Myocyte (in vitro differentiated cells): ENCODE measurements at regions not wholly inside any gene's neighbourhood (a gene's known extent, or its start where the extent isn't known, plus 50 kb on each side); places are given as distances from the start of the nearest gene placed in this dataset.
A peak's percentile ranks its signal among the peaks of the same experiment; 100 is the strongest.

Source experiments
- DNase-seq: peaks from one replicate; pipeline ENCODE4 v3.0.0-alpha.2; 2012; ENCODE audit warnings: low read depth

DNA sequence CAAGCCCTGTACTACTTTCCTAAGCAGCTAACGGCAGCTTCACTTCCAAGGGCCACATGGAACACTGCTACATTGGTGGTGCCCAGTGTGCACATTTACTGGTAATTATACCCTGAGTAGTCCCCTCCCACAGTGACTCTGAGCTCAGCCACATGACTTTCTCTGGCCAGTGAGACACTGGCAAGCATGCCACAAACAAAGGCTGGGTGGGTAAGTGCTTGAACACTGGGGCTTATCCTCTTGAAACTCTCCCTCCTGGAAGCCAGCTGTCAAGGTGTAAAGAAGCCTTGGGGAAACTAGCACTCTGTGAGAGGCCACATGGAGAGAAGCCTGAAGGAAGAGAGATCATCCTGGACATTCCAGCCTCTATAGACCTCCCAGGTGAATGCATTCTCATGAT lies 54.4 kb upstream of the DRD2 start:
- DNase-seq = no peak

DNA sequence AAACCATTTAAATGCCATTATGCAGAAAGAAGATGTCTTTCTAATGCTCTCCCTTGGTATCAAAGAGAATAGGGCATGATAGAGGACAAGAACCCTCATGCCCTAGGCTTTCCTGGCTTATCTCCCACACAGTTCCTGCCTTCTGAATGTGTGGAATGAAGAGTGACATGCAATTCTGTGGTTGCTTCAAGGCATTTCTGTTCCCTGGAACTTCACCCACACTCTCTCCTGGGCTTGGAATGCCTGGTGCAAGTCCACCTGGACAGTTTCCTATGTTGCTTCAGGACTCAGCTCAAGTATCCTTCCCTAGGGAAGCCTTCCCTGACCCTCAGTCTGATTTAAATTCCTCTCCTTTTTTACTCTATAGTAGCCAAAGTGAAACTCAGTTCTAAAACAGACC lies 53.8 kb upstream of the DRD2 start:
- DNase-seq = peak; percentile 40

DNA sequence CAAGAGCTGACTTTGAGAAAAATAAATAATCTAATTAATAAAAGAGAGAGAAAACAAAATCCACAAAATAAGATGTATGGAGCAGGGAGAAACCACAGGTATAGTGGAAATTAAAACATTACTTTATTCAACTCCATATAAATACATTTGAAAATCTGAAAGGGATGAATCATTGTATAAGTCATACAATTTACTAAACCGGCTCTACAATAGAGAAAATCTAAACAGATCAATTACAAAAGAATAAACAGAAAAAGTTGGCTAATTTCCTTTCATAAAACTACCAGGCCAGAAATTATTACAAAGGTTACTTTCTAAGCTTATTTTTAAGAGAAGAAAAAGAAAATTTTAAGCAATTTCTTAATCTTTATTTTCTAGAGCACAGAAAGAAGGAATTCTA lies 51.3 kb upstream of the DRD2 start:
- no peak for DNase-seq
